ENCODE measurements at regions not wholly inside any gene's neighbourhood (a gene's known extent, or its start where the extent isn't known, plus 50 kb on each side); places are given as distances from the start of the nearest gene placed in this dataset.

DNA sequence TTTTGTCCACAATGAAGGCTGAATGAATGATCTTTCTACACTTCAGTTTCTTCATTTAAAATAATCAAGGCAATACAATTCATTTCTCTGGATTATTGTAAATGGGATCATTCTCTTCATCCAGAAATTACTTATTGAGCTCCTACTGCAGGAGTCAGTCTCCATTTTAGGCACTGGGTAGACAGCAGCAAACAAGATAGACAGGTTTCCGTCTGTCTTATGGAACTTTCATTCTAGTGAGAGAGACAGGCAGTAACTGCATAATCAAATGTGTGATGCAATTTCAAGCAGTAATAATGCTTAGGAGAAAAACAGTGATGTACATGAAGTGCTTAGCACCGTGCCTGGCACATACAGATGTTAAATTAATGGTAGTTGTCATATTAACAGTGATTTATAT, 118.9 kb downstream of the SUDS3 start:
- TF ChIP-seq EZH2 (IDR thresholded peaks at IDR 0.05; ENCODE audit: low read depth, unreplicated experiment): no peak
- TF ChIP-seq ZNF331 (CRISPR knock-in tag; IDR thresholded peaks at IDR 0.05; ENCODE audit: low read depth): no peak
- TF ChIP-seq, protein P1, sequence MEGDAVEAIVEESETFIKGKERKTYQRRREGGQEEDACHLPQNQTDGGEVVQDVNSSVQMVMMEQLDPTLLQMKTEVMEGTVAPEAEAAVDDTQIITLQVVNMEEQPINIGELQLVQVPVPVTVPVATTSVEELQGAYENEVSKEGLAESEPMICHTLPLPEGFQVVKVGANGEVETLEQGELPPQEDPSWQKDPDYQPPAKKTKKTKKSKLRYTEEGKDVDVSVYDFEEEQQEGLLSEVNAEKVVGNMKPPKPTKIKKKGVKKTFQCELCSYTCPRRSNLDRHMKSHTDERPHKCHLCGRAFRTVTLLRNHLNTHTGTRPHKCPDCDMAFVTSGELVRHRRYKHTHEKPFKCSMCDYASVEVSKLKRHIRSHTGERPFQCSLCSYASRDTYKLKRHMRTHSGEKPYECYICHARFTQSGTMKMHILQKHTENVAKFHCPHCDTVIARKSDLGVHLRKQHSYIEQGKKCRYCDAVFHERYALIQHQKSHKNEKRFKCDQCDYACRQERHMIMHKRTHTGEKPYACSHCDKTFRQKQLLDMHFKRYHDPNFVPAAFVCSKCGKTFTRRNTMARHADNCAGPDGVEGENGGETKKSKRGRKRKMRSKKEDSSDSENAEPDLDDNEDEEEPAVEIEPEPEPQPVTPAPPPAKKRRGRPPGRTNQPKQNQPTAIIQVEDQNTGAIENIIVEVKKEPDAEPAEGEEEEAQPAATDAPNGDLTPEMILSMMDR (conservative IDR thresholded peaks at IDR 0.05; ENCODE audit: low read depth in 2 of 2): no peak
- TF ChIP-seq CREB1 (CRISPR knock-in tag; IDR thresholded peaks at IDR 0.05; ENCODE audit: low read depth): no peak
- TF ChIP-seq, protein P2, sequence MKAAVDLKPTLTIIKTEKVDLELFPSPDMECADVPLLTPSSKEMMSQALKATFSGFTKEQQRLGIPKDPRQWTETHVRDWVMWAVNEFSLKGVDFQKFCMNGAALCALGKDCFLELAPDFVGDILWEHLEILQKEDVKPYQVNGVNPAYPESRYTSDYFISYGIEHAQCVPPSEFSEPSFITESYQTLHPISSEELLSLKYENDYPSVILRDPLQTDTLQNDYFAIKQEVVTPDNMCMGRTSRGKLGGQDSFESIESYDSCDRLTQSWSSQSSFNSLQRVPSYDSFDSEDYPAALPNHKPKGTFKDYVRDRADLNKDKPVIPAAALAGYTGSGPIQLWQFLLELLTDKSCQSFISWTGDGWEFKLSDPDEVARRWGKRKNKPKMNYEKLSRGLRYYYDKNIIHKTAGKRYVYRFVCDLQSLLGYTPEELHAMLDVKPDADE (IDR thresholded peaks at IDR 0.05): no peak
- TF ChIP-seq POLR2AphosphoS5 (IDR thresholded peaks at IDR 0.05; ENCODE audit: low read depth): no peak
- TF ChIP-seq, protein P3, sequence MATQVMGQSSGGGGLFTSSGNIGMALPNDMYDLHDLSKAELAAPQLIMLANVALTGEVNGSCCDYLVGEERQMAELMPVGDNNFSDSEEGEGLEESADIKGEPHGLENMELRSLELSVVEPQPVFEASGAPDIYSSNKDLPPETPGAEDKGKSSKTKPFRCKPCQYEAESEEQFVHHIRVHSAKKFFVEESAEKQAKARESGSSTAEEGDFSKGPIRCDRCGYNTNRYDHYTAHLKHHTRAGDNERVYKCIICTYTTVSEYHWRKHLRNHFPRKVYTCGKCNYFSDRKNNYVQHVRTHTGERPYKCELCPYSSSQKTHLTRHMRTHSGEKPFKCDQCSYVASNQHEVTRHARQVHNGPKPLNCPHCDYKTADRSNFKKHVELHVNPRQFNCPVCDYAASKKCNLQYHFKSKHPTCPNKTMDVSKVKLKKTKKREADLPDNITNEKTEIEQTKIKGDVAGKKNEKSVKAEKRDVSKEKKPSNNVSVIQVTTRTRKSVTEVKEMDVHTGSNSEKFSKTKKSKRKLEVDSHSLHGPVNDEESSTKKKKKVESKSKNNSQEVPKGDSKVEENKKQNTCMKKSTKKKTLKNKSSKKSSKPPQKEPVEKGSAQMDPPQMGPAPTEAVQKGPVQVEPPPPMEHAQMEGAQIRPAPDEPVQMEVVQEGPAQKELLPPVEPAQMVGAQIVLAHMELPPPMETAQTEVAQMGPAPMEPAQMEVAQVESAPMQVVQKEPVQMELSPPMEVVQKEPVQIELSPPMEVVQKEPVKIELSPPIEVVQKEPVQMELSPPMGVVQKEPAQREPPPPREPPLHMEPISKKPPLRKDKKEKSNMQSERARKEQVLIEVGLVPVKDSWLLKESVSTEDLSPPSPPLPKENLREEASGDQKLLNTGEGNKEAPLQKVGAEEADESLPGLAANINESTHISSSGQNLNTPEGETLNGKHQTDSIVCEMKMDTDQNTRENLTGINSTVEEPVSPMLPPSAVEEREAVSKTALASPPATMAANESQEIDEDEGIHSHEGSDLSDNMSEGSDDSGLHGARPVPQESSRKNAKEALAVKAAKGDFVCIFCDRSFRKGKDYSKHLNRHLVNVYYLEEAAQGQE (IDR thresholded peaks at IDR 0.05; ENCODE audit: unreplicated experiment): no peak

All from GM23338 (cell line).